K562 (cell line): ENCODE measurements at regions not wholly inside any gene's neighbourhood (a gene's known extent, or its start where the extent isn't known, plus 50 kb on each side); places are given as distances from the start of the nearest gene placed in this dataset.

Experiments
- ATF7 ChIP-seq: fragments of 450-650 bp; IDR thresholded peaks from 2 replicates; pipeline ENCODE4 v1.7.1; 2014; ENCODE audit warnings: mild to moderate bottlenecking, moderate library complexity
- FOSL1 ChIP-seq: fragments of 200-800 bp; sonication (Bioruptor generic); conservative IDR thresholded peaks from 2 replicates; pipeline ENCODE4 v1.6.1; 2016; ENCODE audit warnings: missing genetic modification characterization, missing compliant biosample characterization
- FOXJ3 ChIP-seq: sonication (generic); formaldehyde crosslinking; IDR thresholded peaks from 2 replicates; pipeline ENCODE4 v1.4.0; 2020; ENCODE audit warnings: mild to moderate bottlenecking, missing genetic modification reagents
- FOXM1 ChIP-seq, 2 experiments: fragments of 450-650 bp in 1 of 2; sonication (generic) in 1 of 2; formaldehyde crosslinking in 1 of 2; IDR thresholded peaks; 2 replicates each; pipeline versions ENCODE4 v1.6.1 to v1.9.0; 2017 to 2022; ENCODE audit warnings: low read depth in 2 of 2, mild to moderate bottlenecking in 2 of 2, missing genetic modification reagents in 1 of 2, moderate library complexity in 1 of 2
- JUN ChIP-seq, 2 experiments: sonication (generic) in 1 of 2; formaldehyde crosslinking in 1 of 2; IDR thresholded peaks; 2 replicates each; pipeline versions ENCODE4 v1.6.1 to v1.8.0; 2012 to 2022; ENCODE audit warnings: borderline replicate concordance in 2 of 2, mild to moderate bottlenecking in 2 of 2, improper control_type of control experiment in 1 of 2, low read depth in 1 of 2, low read length in 1 of 2, missing genetic modification reagents in 1 of 2
- L3MBTL2 ChIP-seq: fragments of 450-650 bp; IDR thresholded peaks from 2 replicates; pipeline ENCODE4 v1.6.1; 2016; ENCODE audit warnings: mild to moderate bottlenecking, moderate library complexity
- MAFK ChIP-seq: IDR thresholded peaks from 2 replicates; pipeline ENCODE4 v1.6.1; 2011; ENCODE audit warnings: low read length, improper control_type of control experiment
- MEIS2 ChIP-seq: fragments of 450-650 bp; IDR thresholded peaks from 2 replicates; pipeline ENCODE4 v1.6.1; 2014; ENCODE audit warnings: mild to moderate bottlenecking; ENCODE audit not compliant: partially characterized antibody
- RAD21 ChIP-seq, 2 experiments: fragments of 250-450 bp in 1 of 2; fragments of 450-650 bp in 1 of 2; sonication (Bioruptor Pico) in 1 of 2; formaldehyde crosslinking in 1 of 2; IDR thresholded peaks in 1 of 2; conservative IDR thresholded peaks in 1 of 2; 2 replicates each; pipeline versions ENCODE4 v1.4.0 to v1.8.0; 2020 to 2022; ENCODE audit warnings: mild to moderate bottlenecking in 2 of 2, moderate library complexity in 1 of 2
- SETDB1 ChIP-seq: IDR thresholded peaks from one replicate; pipeline ENCODE4 v1.6.1; 2012; ENCODE audit warnings: low read length, control low read depth, inconsistent platforms
- SIN3B ChIP-seq: fragments of 450-650 bp; IDR thresholded peaks from 2 replicates; pipeline ENCODE4 v1.6.1; 2017; ENCODE audit warnings: low read depth, mild to moderate bottlenecking, moderate library complexity
- SMARCE1 ChIP-seq: fragments of 450-650 bp; IDR thresholded peaks from 2 replicates; pipeline ENCODE4 v1.7.1; 2016; ENCODE audit warnings: mild to moderate bottlenecking
- STAT5B ChIP-seq: fragments of 250-450 bp; sonication (Bioruptor Pico); IDR thresholded peaks from 2 replicates; pipeline ENCODE4 v1.8.0; 2021; ENCODE audit warnings: mild to moderate bottlenecking, inconsistent platforms
- YY1 ChIP-seq, 3 experiments: IDR thresholded peaks; 2 replicates each; pipeline ENCODE4 v1.6.1; 2011; ENCODE audit warnings: low read length in 2 of 3, mild to moderate bottlenecking in 2 of 3, moderate library complexity in 2 of 3, borderline replicate concordance in 1 of 3, control low read depth in 1 of 3, low read depth in 1 of 3; ENCODE audit not compliant: insufficient read depth in 3 of 3, insufficient replicate concordance in 2 of 3, control insufficient read depth in 1 of 3, insufficient read length in 1 of 3; ENCODE audit errors: extremely low read depth in 1 of 3
- ZNF316 ChIP-seq: fragments of 450-650 bp; IDR thresholded peaks from 2 replicates; pipeline ENCODE4 v1.6.1; 2016
- ZZZ3 ChIP-seq: fragments of 450-650 bp; IDR thresholded peaks from 2 replicates; pipeline ENCODE4 v1.6.1; 2016; ENCODE audit warnings: antibody characterized with exemption, mild to moderate bottlenecking, moderate library complexity
- TF ChIP-seq, protein P1 (sequence below), 2 experiments: fragments of 450-650 bp in 1 of 2; sonication (generic) in 1 of 2; formaldehyde crosslinking in 1 of 2; IDR thresholded peaks in 1 of 2; conservative IDR thresholded peaks in 1 of 2; 2 replicates each; pipeline versions ENCODE4 v1.6.1 to v1.8.1; 2016 to 2023; ENCODE audit warnings: mild to moderate bottlenecking in 2 of 2, moderate library complexity in 2 of 2, inconsistent platforms in 1 of 2, missing genetic modification reagents in 1 of 2
- TF ChIP-seq, protein P2 (sequence below): sonication (generic); formaldehyde crosslinking; IDR thresholded peaks from 2 replicates; pipeline ENCODE4 v1.8.1; 2023; ENCODE audit warnings: mild to moderate bottlenecking, missing genetic modification reagents

DNA sequence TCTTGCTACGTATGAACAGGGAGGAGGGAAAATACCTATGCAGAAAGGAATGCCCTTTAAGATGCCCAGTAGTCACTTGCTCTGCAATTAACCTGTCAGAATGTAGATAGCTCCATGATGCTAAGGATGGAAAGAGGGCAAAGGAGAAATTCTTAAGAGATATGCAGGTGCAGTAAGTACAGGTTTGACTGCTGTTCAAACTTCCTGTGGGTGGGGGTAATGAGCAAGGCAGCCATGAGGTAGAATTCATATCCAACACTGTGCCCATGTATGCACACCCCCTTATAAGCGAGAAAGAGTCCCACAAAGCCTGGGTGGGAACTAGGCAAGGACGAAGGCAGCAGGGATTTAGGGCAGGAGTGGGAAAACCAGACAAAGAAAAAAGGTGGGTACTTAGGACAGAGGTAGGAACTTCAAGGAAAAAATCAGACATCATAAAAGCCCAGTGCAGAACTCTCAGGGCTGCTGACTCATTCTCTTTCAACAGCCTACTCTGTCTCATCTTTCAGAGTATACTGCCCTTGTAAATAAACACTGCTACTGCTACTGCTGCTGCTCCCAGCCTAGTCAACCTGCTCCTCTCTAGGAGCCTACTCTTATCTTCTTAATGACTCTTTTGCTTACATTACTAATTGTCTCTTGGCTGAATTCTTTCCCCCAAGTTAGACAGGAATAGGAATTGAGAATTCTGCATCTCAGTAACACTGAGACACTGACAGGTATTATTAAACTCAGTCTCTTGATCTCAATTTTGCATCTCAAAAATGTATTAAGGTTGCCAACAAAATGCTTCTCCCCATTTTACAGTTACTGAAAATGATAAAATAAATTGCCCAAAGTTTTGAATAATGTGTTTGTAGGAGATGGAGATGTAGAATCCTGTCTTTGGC lies 189.0 kb downstream of the PTH2R start (continued):
- TF ChIP-seq, protein P1, sequence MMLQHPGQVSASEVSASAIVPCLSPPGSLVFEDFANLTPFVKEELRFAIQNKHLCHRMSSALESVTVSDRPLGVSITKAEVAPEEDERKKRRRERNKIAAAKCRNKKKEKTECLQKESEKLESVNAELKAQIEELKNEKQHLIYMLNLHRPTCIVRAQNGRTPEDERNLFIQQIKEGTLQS (IDR thresholded peaks at IDR 0.05): peak; percentile 67
- TF ChIP-seq, protein P1 (CRISPR knock-in tag; conservative IDR thresholded peaks at IDR 0.05): no peak
- TF ChIP-seq FOXJ3 (no peak), JUN (IDR thresholded peaks at IDR 0.05; ENCODE audit: borderline replicate concordance, low read depth, low read length) (peak; percentile 34; the same call in 1 of the 2 replicates), JUN (CRISPR knock-in tag; IDR thresholded peaks at IDR 0.05; ENCODE audit: borderline replicate concordance) (no peak), ZNF316 (peak; percentile 93), SIN3B (no peak), SETDB1 (no peak), MAFK (peak; percentile 73; the same call in 1 of the 2 replicates), L3MBTL2 (peak; percentile 41), ATF7 (0 out of 2 replicates have a peak, but pooled peaks have one; percentile 37), YY1 (IDR thresholded peaks at IDR 0.05; ENCODE audit: borderline replicate concordance in 1 of 3, control insufficient read depth in 1 of 3, extremely low read depth in 1 of 3, insufficient read depth in 3 of 3, insufficient read length in 1 of 3, insufficient replicate concordance in 2 of 3, low read depth in 1 of 3, low read length in 2 of 3) (peak in 1 of 3 experiments; percentile 27), RAD21 (CRISPR knock-in tag; conservative IDR thresholded peaks at IDR 0.05 in 1 of 2, IDR thresholded peaks at IDR 0.05 in 1 of 2) (peak in 1 of 2 experiments; percentile 17; a peak in 1 of 4 replicates), SMARCE1 (peak; percentile 65), STAT5B (CRISPR knock-in tag) (no peak), FOXM1 (IDR thresholded peaks at IDR 0.05; ENCODE audit: low read depth) (peak; percentile 34; the same call in 1 of the 2 replicates), FOXM1 (CRISPR knock-in tag; IDR thresholded peaks at IDR 0.05; ENCODE audit: low read depth) (no peak), ZZZ3 (no peak), FOSL1 (tag) (peak; percentile 79), MEIS2 (peak; percentile 50)
- TF ChIP-seq, protein P2, sequence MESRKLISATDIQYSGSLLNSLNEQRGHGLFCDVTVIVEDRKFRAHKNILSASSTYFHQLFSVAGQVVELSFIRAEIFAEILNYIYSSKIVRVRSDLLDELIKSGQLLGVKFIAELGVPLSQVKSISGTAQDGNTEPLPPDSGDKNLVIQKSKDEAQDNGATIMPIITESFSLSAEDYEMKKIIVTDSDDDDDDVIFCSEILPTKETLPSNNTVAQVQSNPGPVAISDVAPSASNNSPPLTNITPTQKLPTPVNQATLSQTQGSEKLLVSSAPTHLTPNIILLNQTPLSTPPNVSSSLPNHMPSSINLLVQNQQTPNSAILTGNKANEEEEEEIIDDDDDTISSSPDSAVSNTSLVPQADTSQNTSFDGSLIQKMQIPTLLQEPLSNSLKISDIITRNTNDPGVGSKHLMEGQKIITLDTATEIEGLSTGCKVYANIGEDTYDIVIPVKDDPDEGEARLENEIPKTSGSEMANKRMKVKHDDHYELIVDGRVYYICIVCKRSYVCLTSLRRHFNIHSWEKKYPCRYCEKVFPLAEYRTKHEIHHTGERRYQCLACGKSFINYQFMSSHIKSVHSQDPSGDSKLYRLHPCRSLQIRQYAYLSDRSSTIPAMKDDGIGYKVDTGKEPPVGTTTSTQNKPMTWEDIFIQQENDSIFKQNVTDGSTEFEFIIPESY: no peak
